H1 (cell line): ENCODE measurements at regions not wholly inside any gene's neighbourhood (a gene's known extent, or its start where the extent isn't known, plus 50 kb on each side); places are given as distances from the start of the nearest gene placed in this dataset.

Experiments used
- CTCF ChIA-PET: fragments of 300-600 bp; sonication (Branson Sonifier 250); formaldehyde crosslinking; loops from one replicate; lab custom pipeline; 2021; ENCODE audit not compliant: partially characterized antibody; lab: Charles Lee
- POLR2A ChIA-PET: fragments of 300-600 bp; sonication (Branson Sonifier 250); formaldehyde crosslinking; loops from one replicate; lab custom pipeline; 2021; ENCODE audit warnings: inconsistent platforms; ENCODE audit not compliant: partially characterized antibody; lab: Charles Lee
- DNase-seq, 2 experiments: peaks; one replicate each; pipeline versions ENCODE4 v3.0.0 to v3.0.0-alpha.2; 2010 to 2022; ENCODE audit warnings: low spot score in 2 of 2, low read depth in 1 of 2, mixed read lengths in 1 of 2
- FAIRE-seq: peaks from 2 replicates; lab custom pipeline; 2011; peaks lifted over from hg19 to GRCh38; lab: Jason Lieb, UNC
- H2AFZ ChIP-seq: 2 replicates; pipeline ENCODE4 v1.8.1; 2012; ENCODE audit warnings: low read length, inconsistent platforms
- H2AK5ac ChIP-seq: 2 replicates; pipeline ENCODE4 v1.6.1; 2013; ENCODE audit warnings: low read depth, low read length
- H2BK120ac ChIP-seq: replicated peaks from 2 replicates; pipeline ENCODE3; 2013; ENCODE audit warnings: low read depth, low read length, inconsistent platforms
- H2BK12ac ChIP-seq: 2 replicates; pipeline ENCODE4 v1.6.1; 2013; ENCODE audit warnings: low read depth, low read length
- H2BK15ac ChIP-seq: 2 replicates; pipeline ENCODE4 v1.6.1; 2013; ENCODE audit warnings: low read length
- H2BK20ac ChIP-seq: 2 replicates; pipeline ENCODE4 v1.6.1; 2013; ENCODE audit warnings: low read length
- H2BK5ac ChIP-seq: 2 replicates; pipeline ENCODE4 v1.6.1; 2013; ENCODE audit warnings: low read depth, low read length
- H3K14ac ChIP-seq: 2 replicates; pipeline ENCODE4 v1.6.1; 2013; ENCODE audit warnings: inconsistent platforms; ENCODE audit not compliant: insufficient read length
- H3K18ac ChIP-seq: 2 replicates; pipeline ENCODE4 v1.6.1; 2013; ENCODE audit warnings: low read length; ENCODE audit errors: extremely low read depth
- H3K23ac ChIP-seq: 2 replicates; pipeline ENCODE4 v1.6.1; 2013; ENCODE audit warnings: inconsistent platforms; ENCODE audit not compliant: insufficient read length
- H3K23me2 ChIP-seq: 2 replicates; pipeline ENCODE4 v1.6.1; 2013; ENCODE audit warnings: low read depth, low read length
- H3K27ac ChIP-seq: 2 replicates; pipeline ENCODE4 v1.6.1; 2011; ENCODE audit warnings: low read depth, low read length, inconsistent platforms
- H3K27me3 ChIP-seq, 4 experiments: replicated peaks in 1 of 4; 1 replicate in 1 of 4; 2 replicates in 3 of 4; pipeline versions ENCODE4 v1.6.1 to v1.8.1; 2011 to 2013; ENCODE audit warnings: low read length in 3 of 4, mild to moderate bottlenecking in 3 of 4, inconsistent platforms in 2 of 4, mixed read lengths in 2 of 4, moderate library complexity in 1 of 4; ENCODE audit not compliant: control insufficient read depth in 3 of 4, insufficient read depth in 3 of 4; ENCODE audit errors: extremely low read depth in 1 of 4
- H3K36me3 ChIP-seq, 4 experiments: 2 replicates each; pipeline versions ENCODE4 v1.6.1 to v1.8.1; 2011 to 2013; ENCODE audit warnings: mild to moderate bottlenecking in 4 of 4, low read length in 3 of 4, moderate library complexity in 2 of 4, control low read depth in 1 of 4, inconsistent platforms in 1 of 4; ENCODE audit not compliant: insufficient read depth in 4 of 4, control insufficient read depth in 2 of 4
- H3K4ac ChIP-seq: replicated peaks from 2 replicates; pipeline ENCODE3; 2013; ENCODE audit warnings: low read length, low read depth, mixed read lengths, inconsistent platforms; ENCODE audit not compliant: insufficient read length
- H3K4me1 ChIP-seq, 4 experiments: replicated peaks in 1 of 4; 1 replicate in 1 of 4; 2 replicates in 3 of 4; pipeline versions ENCODE4 v1.6.1 to v1.8.1; 2011 to 2013; ENCODE audit warnings: low read length in 3 of 4, inconsistent platforms in 2 of 4, mixed read lengths in 1 of 4; ENCODE audit not compliant: insufficient read depth in 4 of 4, control insufficient read depth in 3 of 4
- H3K4me2 ChIP-seq, 2 experiments: 2 replicates each; pipeline versions ENCODE4 v1.6.1 to v1.8.1; 2011 to 2013; ENCODE audit warnings: low read depth in 2 of 2, low read length in 2 of 2, control low read depth in 1 of 2, inconsistent platforms in 1 of 2, mild to moderate bottlenecking in 1 of 2; ENCODE audit not compliant: insufficient read depth in 1 of 2
- H3K4me3 ChIP-seq, 4 experiments: fragments of 200-600, 300-600 bp in 1 of 4; sonication (generic), shearing (Covaris generic), sonication (Bioruptor Twin) in 1 of 4; 2 replicates each; pipeline versions ENCODE4 v1.5.1 to v1.8.1; 2011 to 2016; ENCODE audit warnings: low read length in 4 of 4, low read depth in 3 of 4, control low read depth in 2 of 4, inconsistent platforms in 2 of 4, mild to moderate bottlenecking in 2 of 4, mixed read lengths in 1 of 4, moderate library complexity in 1 of 4; ENCODE audit not compliant: insufficient read depth in 2 of 4; ENCODE audit errors: extremely low read depth in 1 of 4
- H3K56ac ChIP-seq: replicated peaks from 2 replicates; pipeline ENCODE3; 2013; ENCODE audit warnings: low read depth, mild to moderate bottlenecking, mixed read lengths, low read length, inconsistent platforms; ENCODE audit not compliant: insufficient read length
- H3K79me1 ChIP-seq: 2 replicates; pipeline ENCODE4 v1.6.1; 2013; ENCODE audit warnings: low read depth, low read length, control low read depth
- H3K79me2 ChIP-seq, 2 experiments: 2 replicates each; pipeline versions ENCODE4 v1.6.1 to v1.8.1; 2012 to 2013; ENCODE audit warnings: low read length in 2 of 2, mild to moderate bottlenecking in 2 of 2, inconsistent platforms in 1 of 2; ENCODE audit not compliant: insufficient read depth in 2 of 2, control insufficient read depth in 1 of 2
- H3K9ac ChIP-seq, 4 experiments: replicated peaks in 1 of 4; 1 replicate in 1 of 4; 2 replicates in 3 of 4; pipeline versions ENCODE4 v1.6.1 to v1.8.1; 2011 to 2013; ENCODE audit warnings: low read depth in 3 of 4, low read length in 3 of 4, control low read depth in 2 of 4, mild to moderate bottlenecking in 2 of 4, moderate library complexity in 2 of 4, inconsistent platforms in 1 of 4; ENCODE audit errors: extremely low read depth in 1 of 4
- H3K9me3 ChIP-seq, 2 experiments: 2 replicates each; pipeline versions ENCODE4 v1.6.1 to v1.8.1; 2012 to 2013; ENCODE audit warnings: mild to moderate bottlenecking in 2 of 2, moderate library complexity in 2 of 2, control low read depth in 1 of 2, inconsistent platforms in 1 of 2, low read depth in 1 of 2, low read length in 1 of 2, mixed read lengths in 1 of 2; ENCODE audit not compliant: insufficient read depth in 2 of 2
- H4K20me1 ChIP-seq, 2 experiments: replicated peaks in 1 of 2; 2 replicates each; pipeline versions ENCODE3 to v1.8.1; 2011 to 2013; ENCODE audit warnings: inconsistent platforms in 2 of 2, low read length in 2 of 2, mild to moderate bottlenecking in 1 of 2; ENCODE audit not compliant: insufficient read depth in 2 of 2, control insufficient read depth in 1 of 2
- H4K5ac ChIP-seq: 2 replicates; pipeline ENCODE4 v1.6.1; 2013; ENCODE audit warnings: low read length, low read depth, mixed read lengths, inconsistent platforms; ENCODE audit not compliant: insufficient read length
- H4K8ac ChIP-seq: 2 replicates; pipeline ENCODE4 v1.8.0; 2013; ENCODE audit warnings: mild to moderate bottlenecking, moderate library complexity, low read length, inconsistent platforms; ENCODE audit not compliant: insufficient read depth; ENCODE audit errors: extremely low read depth
- H4K91ac ChIP-seq: replicated peaks from 2 replicates; pipeline ENCODE3; 2013; ENCODE audit warnings: low read length, mixed read lengths, inconsistent platforms; ENCODE audit not compliant: insufficient read length
- PHF8 ChIP-seq: fragments of 200-600 bp; sonication (generic); conservative IDR thresholded peaks from 2 replicates; pipeline ENCODE4 v1.7.1; 2012; ENCODE audit warnings: low read depth, mild to moderate bottlenecking, inconsistent platforms, low read length, moderate library complexity
- WGBS, 2 experiments: shearing (Covaris generic) in 1 of 2; methylation state at CpG; one replicate each; pipeline versions ENCODE4 v1.1.6 to v1.1.7; 2013 to 2015; ENCODE audit warnings: low lambda C conversion rate in 2 of 2, mixed read lengths in 2 of 2, inconsistent platforms in 1 of 2, low coverage in 1 of 2, missing lambda C conversion rate in 1 of 2; ENCODE audit not compliant: insufficient replicate concordance in 2 of 2, insufficient coverage in 1 of 2, insufficient read length in 1 of 2; ENCODE audit errors: extremely low coverage in 1 of 2, missing lambda C conversion rate in 1 of 2; 5-methylcytosine and 5-hydroxymethylcytosine counted together
- TF ChIP-seq, protein P1 (sequence below): IDR thresholded peaks from 2 replicates; pipeline ENCODE4 v1.6.1; 2011; ENCODE audit warnings: low read length, improper control_type of control experiment

DNA sequence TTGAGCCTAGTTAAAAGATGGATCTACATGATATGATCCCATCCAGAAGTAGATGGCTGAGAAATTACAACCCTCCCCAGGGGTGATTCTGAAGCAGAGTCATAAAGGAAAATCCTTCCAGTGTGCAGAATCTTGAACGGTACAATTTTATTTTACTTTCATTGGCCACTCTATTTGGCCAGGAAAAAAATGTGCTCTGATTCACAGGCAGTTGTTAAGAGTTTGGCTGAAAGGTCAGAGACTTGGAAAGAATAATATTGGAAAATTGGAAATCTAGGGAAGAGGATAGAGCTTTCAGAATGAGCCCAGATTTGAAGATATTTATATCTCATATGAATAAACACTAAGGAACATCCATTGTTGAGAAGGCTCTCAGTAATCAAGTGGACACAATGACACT is 1299.3 kb upstream of the GJE1 start:
- no peak overlapping the region for H3K23ac ChIP-seq
- no peak overlapping the region for H2BK20ac ChIP-seq
- CTCF ChIA-PET, result no interaction called here
- no peak overlapping the region for H3K4ac ChIP-seq
- no peak overlapping the region for H3K18ac ChIP-seq
- no peak overlapping the region for H4K5ac ChIP-seq
- no peaks in the 10 kb centered on the region for H3K4me1 ChIP-seq
- no peak overlapping the region for H3K9ac ChIP-seq
- H3K4me2 ChIP-seq, result no peak overlapping the region
- H2BK12ac ChIP-seq, result no peak overlapping the region
- H3K27ac ChIP-seq, result no peak overlapping the region
- H2BK15ac ChIP-seq, result no peak overlapping the region
- no peaks in the 10 kb centered on the region for H3K23me2 ChIP-seq
- no peak overlapping the region for H4K8ac ChIP-seq
- H3K79me2 ChIP-seq, result no peaks in the 10 kb centered on the region
- no peak overlapping the region for H2BK120ac ChIP-seq
- no peaks in the 10 kb centered on the region for H4K20me1 ChIP-seq
- POLR2A ChIA-PET, result no interaction called here
- no peaks in the 10 kb centered on the region for H3K79me1 ChIP-seq
- FAIRE-seq, result no peak
- WGBS, 2 experiments, result 87% methylated on average over 1 of the region's 1 CpG; no CpG with 5 or more reads in 1 of the 2 experiments
- no peak overlapping the region for H3K14ac ChIP-seq
- H4K91ac ChIP-seq, result no peak overlapping the region
- H3K4me3 ChIP-seq, result no peak overlapping the region
- no peak for DNase-seq
- no peak overlapping the region for H2BK5ac ChIP-seq
- no peak overlapping the region for H3K56ac ChIP-seq
- H2AFZ ChIP-seq, result no peak overlapping the region
- no peaks in the 10 kb centered on the region for H3K9me3 ChIP-seq
- peaks cover 0 to 1% (median 0%) of the 10 kb centered on the region in 4 experiments; a peak in 1 of 7 replicates for H3K27me3 ChIP-seq
- H3K36me3 ChIP-seq, result no peaks in the 10 kb centered on the region
- H2AK5ac ChIP-seq, result no peak overlapping the region
- no peak for TF ChIP-seq PHF8
- TF ChIP-seq, protein P1, sequence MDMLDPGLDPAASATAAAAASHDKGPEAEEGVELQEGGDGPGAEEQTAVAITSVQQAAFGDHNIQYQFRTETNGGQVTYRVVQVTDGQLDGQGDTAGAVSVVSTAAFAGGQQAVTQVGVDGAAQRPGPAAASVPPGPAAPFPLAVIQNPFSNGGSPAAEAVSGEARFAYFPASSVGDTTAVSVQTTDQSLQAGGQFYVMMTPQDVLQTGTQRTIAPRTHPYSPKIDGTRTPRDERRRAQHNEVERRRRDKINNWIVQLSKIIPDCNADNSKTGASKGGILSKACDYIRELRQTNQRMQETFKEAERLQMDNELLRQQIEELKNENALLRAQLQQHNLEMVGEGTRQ, result no peak
